Neural progenitor cell (in vitro differentiated cells): ENCODE measurements at regions not wholly inside any gene's neighbourhood (a gene's known extent, or its start where the extent isn't known, plus 50 kb on each side); places are given as distances from the start of the nearest gene placed in this dataset.
A peak's percentile ranks its signal among the peaks of the same experiment; 100 is the strongest.

Experiments
- DNase-seq: peaks from one replicate; pipeline ENCODE4 v3.0.0-alpha.2; 2016; ENCODE audit warnings: low spot score
- H2AFZ ChIP-seq: fragments of 200-600 bp; sonication (generic); replicated peaks from 2 replicates; pipeline ENCODE4 v1.6.1; 2016; ENCODE audit warnings: antibody characterized with exemption
- H3F3A ChIP-seq: fragments of 200-600 bp; sonication (generic); 2 replicates; pipeline ENCODE4 v1.6.1; 2016; ENCODE audit warnings: antibody characterized with exemption, low read depth
- H3K27ac ChIP-seq: fragments of 200-600 bp; sonication (generic); 2 replicates; pipeline ENCODE4 v1.5.1; 2016; ENCODE audit warnings: mild to moderate bottlenecking
- H3K27me3 ChIP-seq: fragments of 200-600 bp; sonication (generic); 2 replicates; pipeline ENCODE4 v1.6.1; 2016; ENCODE audit warnings: mild to moderate bottlenecking, moderate library complexity
- H3K36me3 ChIP-seq: fragments of 200-600 bp; sonication (generic); 2 replicates; pipeline ENCODE4 v1.5.1; 2016
- H3K4me1 ChIP-seq: fragments of 200-600 bp; sonication (generic); 2 replicates; pipeline ENCODE4 v1.6.1; 2016; ENCODE audit warnings: mixed run types
- H3K4me2 ChIP-seq: fragments of 200-600 bp; sonication (generic); 2 replicates; pipeline ENCODE4 v1.6.1; 2016
- H3K4me3 ChIP-seq: fragments of 200-600 bp; sonication (generic); 2 replicates; pipeline ENCODE4 v1.5.1; 2016
- H3K79me2 ChIP-seq: fragments of 200-600 bp; sonication (generic); 2 replicates; pipeline ENCODE4 v1.6.1; 2016; ENCODE audit warnings: low read depth
- H3K9ac ChIP-seq: fragments of 200-600 bp; sonication (generic); 2 replicates; pipeline ENCODE4 v1.6.1; 2016
- H3K9me3 ChIP-seq: fragments of 200-600 bp; sonication (generic); 2 replicates; pipeline ENCODE4 v1.5.1; 2016; ENCODE audit warnings: low read depth
- H4K20me1 ChIP-seq: fragments of 200-600 bp; sonication (generic); 2 replicates; pipeline ENCODE4 v1.6.1; 2016; ENCODE audit warnings: low read depth
- H3K27ac Mint-ChIP-seq: 3 replicates; pipeline ENCODE4 v1.8.0; 2021; ENCODE audit warnings: mixed read lengths
- H3K27me3 Mint-ChIP-seq: 2 replicates; pipeline ENCODE4 v1.8.0; 2022; ENCODE audit warnings: low read depth, mild to moderate bottlenecking, inconsistent platforms, moderate library complexity, mixed read lengths; ENCODE audit not compliant: insufficient read depth
- H3K36me3 Mint-ChIP-seq: 3 replicates; pipeline ENCODE4 v1.8.0; 2021; ENCODE audit warnings: mixed read lengths
- H3K4me1 Mint-ChIP-seq: 3 replicates; pipeline ENCODE4 v1.8.0; 2021; ENCODE audit warnings: mixed read lengths
- H3K4me3 Mint-ChIP-seq: 3 replicates; pipeline ENCODE4 v1.8.0; 2021; ENCODE audit warnings: mild to moderate bottlenecking, moderate library complexity, mixed read lengths
- H3K9me3 Mint-ChIP-seq: 3 replicates; pipeline ENCODE4 v1.8.0; 2020; ENCODE audit warnings: mixed read lengths
- EZH2 ChIP-seq: fragments of 200-600 bp; sonication (generic); IDR thresholded peaks from 2 replicates; pipeline ENCODE4 v1.6.1; 2017; ENCODE audit warnings: antibody characterized with exemption, mild to moderate bottlenecking, moderate library complexity
- EZH2phosphoT487 ChIP-seq: fragments of 200-600 bp; sonication (generic); IDR thresholded peaks from 2 replicates; pipeline ENCODE4 v1.6.1; 2017; ENCODE audit warnings: antibody characterized with exemption
- TF ChIP-seq, protein P1 (sequence below): fragments of 200-600 bp; sonication (generic); IDR thresholded peaks from 2 replicates; pipeline ENCODE4 v1.5.1; 2017; ENCODE audit warnings: antibody characterized with exemption, mild to moderate bottlenecking

DNA sequence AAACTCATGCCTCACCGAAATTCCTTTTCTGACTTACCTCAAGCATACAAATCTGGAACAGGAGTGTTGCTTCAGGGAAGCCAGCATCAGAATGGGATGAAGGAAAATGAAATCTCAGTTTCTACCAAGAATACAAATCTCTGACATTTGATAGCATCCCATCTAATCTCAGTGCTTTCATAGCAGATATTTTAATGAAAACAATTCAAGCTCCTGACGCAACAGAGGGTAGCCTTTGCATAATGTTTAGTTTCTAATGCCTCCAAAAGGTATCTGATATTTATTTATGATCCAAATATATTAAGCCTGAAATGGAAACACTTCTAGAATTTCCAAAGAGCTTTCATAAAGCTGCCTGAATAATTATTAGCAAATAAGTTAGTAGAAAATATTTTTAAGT, 251.4 kb downstream of the DEPDC1B start:
- no peaks in the 10 kb centered on the region for H3K9me3 Mint-ChIP-seq
- DNase-seq = no peak

DNA sequence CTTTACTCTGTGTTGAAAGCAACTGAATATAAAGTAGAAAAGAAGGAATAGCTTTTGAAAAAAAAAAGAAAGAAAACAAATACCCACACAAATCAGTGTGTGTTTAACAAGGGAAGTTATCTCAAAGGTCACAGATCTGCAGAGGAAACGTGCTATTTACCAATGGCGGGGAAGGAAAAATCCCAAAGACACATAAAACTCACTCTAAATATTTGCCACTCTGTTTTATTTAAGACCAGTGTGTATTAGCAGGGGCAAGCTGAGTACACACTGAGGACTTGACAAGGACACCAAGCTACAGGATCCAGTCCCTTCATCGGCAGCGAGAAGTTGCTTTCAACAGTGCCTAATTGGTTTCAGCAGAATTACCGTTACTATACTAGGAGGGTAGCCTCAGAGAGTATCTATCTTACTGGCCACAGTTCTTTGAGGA, 252.5 kb downstream of the DEPDC1B start:
- Histone ChIP-seq H3K4me2 (no peak overlapping the region), H3K27me3 (no peaks in the 10 kb centered on the region), H3K4me1 (peaks cover 24% of the 10 kb centered on the region), H3K79me2 (no peaks in the 10 kb centered on the region), H3K9ac (no peak overlapping the region), H3K9me3 (no peaks in the 10 kb centered on the region), H3K4me3 (no peak overlapping the region), H2AFZ (no peak overlapping the region), H3K36me3 (no peaks in the 10 kb centered on the region), H3K27ac (no peak overlapping the region), H3F3A (no peaks in the 10 kb centered on the region), H4K20me1 (no peaks in the 10 kb centered on the region)
- Mint-ChIP-seq H3K9me3 (no peaks in the 10 kb centered on the region), H3K27ac (no peak overlapping the region), H3K4me1 (peaks cover 19% of the 10 kb centered on the region), H3K4me3 (no peak overlapping the region), H3K36me3 (no peaks in the 10 kb centered on the region), H3K27me3 (no peaks in the 10 kb centered on the region)
- DNase-seq = no peak
- TF ChIP-seq, protein P1, sequence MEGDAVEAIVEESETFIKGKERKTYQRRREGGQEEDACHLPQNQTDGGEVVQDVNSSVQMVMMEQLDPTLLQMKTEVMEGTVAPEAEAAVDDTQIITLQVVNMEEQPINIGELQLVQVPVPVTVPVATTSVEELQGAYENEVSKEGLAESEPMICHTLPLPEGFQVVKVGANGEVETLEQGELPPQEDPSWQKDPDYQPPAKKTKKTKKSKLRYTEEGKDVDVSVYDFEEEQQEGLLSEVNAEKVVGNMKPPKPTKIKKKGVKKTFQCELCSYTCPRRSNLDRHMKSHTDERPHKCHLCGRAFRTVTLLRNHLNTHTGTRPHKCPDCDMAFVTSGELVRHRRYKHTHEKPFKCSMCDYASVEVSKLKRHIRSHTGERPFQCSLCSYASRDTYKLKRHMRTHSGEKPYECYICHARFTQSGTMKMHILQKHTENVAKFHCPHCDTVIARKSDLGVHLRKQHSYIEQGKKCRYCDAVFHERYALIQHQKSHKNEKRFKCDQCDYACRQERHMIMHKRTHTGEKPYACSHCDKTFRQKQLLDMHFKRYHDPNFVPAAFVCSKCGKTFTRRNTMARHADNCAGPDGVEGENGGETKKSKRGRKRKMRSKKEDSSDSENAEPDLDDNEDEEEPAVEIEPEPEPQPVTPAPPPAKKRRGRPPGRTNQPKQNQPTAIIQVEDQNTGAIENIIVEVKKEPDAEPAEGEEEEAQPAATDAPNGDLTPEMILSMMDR = no peak
- no peak for TF ChIP-seq EZH2
- TF ChIP-seq EZH2phosphoT487 = no peak

More for the DNA sequence above, 251.4 kb downstream of the DEPDC1B start:
- Mint-ChIP-seq H3K36me3 (no peaks in the 10 kb centered on the region), H3K4me3 (no peak overlapping the region), H3K4me1 (peaks cover 19% of the 10 kb centered on the region), H3K27ac (no peak overlapping the region), H3K27me3 (no peaks in the 10 kb centered on the region)
- Histone ChIP-seq H3K4me3 (no peak overlapping the region), H3K27ac (no peak overlapping the region), H3F3A (no peaks in the 10 kb centered on the region), H3K79me2 (no peaks in the 10 kb centered on the region), H2AFZ (no peak overlapping the region), H3K9me3 (no peaks in the 10 kb centered on the region), H3K9ac (no peak overlapping the region), H3K27me3 (no peaks in the 10 kb centered on the region), H3K36me3 (no peaks in the 10 kb centered on the region), H3K4me2 (no peak overlapping the region), H3K4me1 (peaks cover 24% of the 10 kb centered on the region), H4K20me1 (no peaks in the 10 kb centered on the region)
- TF ChIP-seq, protein P1 = no peak
- no peak for TF ChIP-seq EZH2phosphoT487
- TF ChIP-seq EZH2 = no peak

DNA sequence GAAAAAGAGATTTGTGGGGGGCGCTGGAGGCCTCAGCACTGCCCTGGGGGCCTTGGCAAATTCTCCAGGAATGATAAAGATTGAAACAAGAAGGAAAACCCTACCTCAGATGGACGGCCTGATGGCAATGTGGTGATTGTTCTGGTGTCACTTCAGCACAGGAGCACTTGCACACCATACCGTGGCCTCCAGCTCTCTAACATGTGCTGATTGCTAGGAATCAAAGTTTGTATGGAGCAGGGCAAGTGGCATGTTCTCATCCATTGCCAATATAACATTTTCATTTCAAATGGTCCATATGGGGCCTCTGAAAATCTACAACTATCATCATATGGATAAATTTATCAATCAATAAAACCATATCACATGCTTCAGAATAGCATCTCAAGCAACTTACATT, 253.0 kb downstream of the DEPDC1B start:
- H3F3A ChIP-seq = no peaks in the 10 kb centered on the region
- no peak overlapping the region for H3K27ac Mint-ChIP-seq

More for the DNA sequence above, 253.0 kb downstream of the DEPDC1B start:
- no peak for DNase-seq
- H3K27me3 Mint-ChIP-seq = no peaks in the 10 kb centered on the region
- TF ChIP-seq EZH2phosphoT487 (no peak), EZH2 (no peak)
- TF ChIP-seq, protein P1 = no peak
- Histone ChIP-seq H3K36me3 (no peaks in the 10 kb centered on the region), H2AFZ (no peak overlapping the region), H3K9me3 (no peaks in the 10 kb centered on the region), H3K27ac (no peak overlapping the region), H4K20me1 (no peaks in the 10 kb centered on the region), H3K79me2 (no peaks in the 10 kb centered on the region), H3K27me3 (no peaks in the 10 kb centered on the region), H3K9ac (no peak overlapping the region), H3K4me2 (peak overlapping the region; percentile 29), H3K4me3 (no peak overlapping the region), H3K4me1 (peaks cover 24% of the 10 kb centered on the region)
- H3K4me3 Mint-ChIP-seq = no peak overlapping the region
- no peaks in the 10 kb centered on the region for H3K9me3 Mint-ChIP-seq
- peaks cover 19% of the 10 kb centered on the region for H3K4me1 Mint-ChIP-seq
- no peaks in the 10 kb centered on the region for H3K36me3 Mint-ChIP-seq
